Smooth muscle cell (in vitro differentiated cells): ENCODE measurements at regions not wholly inside any gene's neighbourhood (a gene's known extent, or its start where the extent isn't known, plus 50 kb on each side); places are given as distances from the start of the nearest gene placed in this dataset.

ENCODE experiments used
- DNase-seq: peaks from one replicate; lab custom pipeline; 2025; ENCODE audit not compliant: unreplicated experiment; lab: John Stamatoyannopoulos, UW
- H2AFZ ChIP-seq: fragments of 200-600 bp; sonication (generic); 2 replicates; pipeline ENCODE4 v1.6.0; 2016; ENCODE audit warnings: antibody characterized with exemption, low read depth, mild to moderate bottlenecking
- H3F3A ChIP-seq: fragments of 200-600 bp; sonication (generic); 2 replicates; pipeline ENCODE4 v1.6.0; 2017; ENCODE audit warnings: antibody characterized with exemption, low read depth
- H3K27ac ChIP-seq: fragments of 200-600 bp; sonication (generic); 2 replicates; pipeline ENCODE4 v1.5.1; 2016; ENCODE audit warnings: low read depth, mild to moderate bottlenecking
- H3K27me3 ChIP-seq: fragments of 200-600 bp; sonication (generic); 2 replicates; pipeline ENCODE4 v1.6.1; 2016; ENCODE audit warnings: low read depth, mild to moderate bottlenecking
- H3K36me3 ChIP-seq: fragments of 200-600 bp; sonication (generic); 2 replicates; pipeline ENCODE4 v1.5.1; 2016; ENCODE audit warnings: low read depth
- H3K4me1 ChIP-seq: fragments of 200-600 bp; sonication (generic); 2 replicates; pipeline ENCODE4 v1.5.1; 2016; ENCODE audit warnings: low read depth
- H3K4me2 ChIP-seq: fragments of 200-600 bp; sonication (generic); 2 replicates; pipeline ENCODE4 v1.6.0; 2016; ENCODE audit warnings: mild to moderate bottlenecking
- H3K4me3 ChIP-seq: fragments of 200-600 bp; sonication (generic); 2 replicates; pipeline ENCODE4 v1.5.1; 2016; ENCODE audit warnings: mild to moderate bottlenecking
- H3K79me2 ChIP-seq: fragments of 200-600 bp; sonication (generic); 2 replicates; pipeline ENCODE4 v1.6.0; 2016; ENCODE audit warnings: low read depth, mild to moderate bottlenecking
- H3K9ac ChIP-seq: fragments of 200-600 bp; sonication (generic); 2 replicates; pipeline ENCODE4 v1.6.0; 2016; ENCODE audit warnings: low read depth
- H3K9me3 ChIP-seq: fragments of 200-600 bp; sonication (generic); replicated peaks from 2 replicates; pipeline ENCODE4 v1.5.1; 2016; ENCODE audit warnings: low read depth
- H4K20me1 ChIP-seq: fragments of 200-600 bp; sonication (generic); 2 replicates; pipeline ENCODE4 v1.6.0; 2016; ENCODE audit warnings: low read depth
- WGBS: methylation state at CpG from one replicate; pipeline ENCODE4 v1.1.7; 2016; ENCODE audit warnings: low lambda C conversion rate; 5-methylcytosine and 5-hydroxymethylcytosine counted together
- TF ChIP-seq, protein P1 (sequence below): fragments of 200-600 bp; sonication (generic); IDR thresholded peaks from 2 replicates; pipeline ENCODE4 v1.5.1; 2017; ENCODE audit warnings: borderline replicate concordance, mild to moderate bottlenecking, antibody characterized with exemption; ENCODE audit not compliant: insufficient read depth, poor library complexity, severe bottlenecking

DNA sequence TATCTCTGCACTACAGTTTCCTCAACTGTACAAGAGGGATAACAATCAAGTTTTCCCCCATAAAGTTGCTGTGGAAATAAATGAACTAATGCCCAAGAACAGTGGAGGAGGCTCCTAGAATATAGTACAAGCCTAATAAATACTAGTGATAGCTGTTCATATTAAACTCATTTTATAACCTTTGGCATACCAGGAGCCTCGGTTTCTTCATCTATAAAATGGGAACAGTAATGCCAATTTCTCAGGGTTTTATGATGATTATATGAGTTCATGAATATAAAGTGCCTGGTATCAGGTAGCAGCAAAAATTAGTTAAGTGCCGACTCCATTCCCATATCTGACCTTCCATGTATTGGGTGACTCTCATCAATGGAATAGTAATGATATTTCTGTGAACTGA is 311.1 kb upstream of the MAF start:
- no peaks in the 10 kb centered on the region for H3K9me3 ChIP-seq
- TF ChIP-seq, protein P1, sequence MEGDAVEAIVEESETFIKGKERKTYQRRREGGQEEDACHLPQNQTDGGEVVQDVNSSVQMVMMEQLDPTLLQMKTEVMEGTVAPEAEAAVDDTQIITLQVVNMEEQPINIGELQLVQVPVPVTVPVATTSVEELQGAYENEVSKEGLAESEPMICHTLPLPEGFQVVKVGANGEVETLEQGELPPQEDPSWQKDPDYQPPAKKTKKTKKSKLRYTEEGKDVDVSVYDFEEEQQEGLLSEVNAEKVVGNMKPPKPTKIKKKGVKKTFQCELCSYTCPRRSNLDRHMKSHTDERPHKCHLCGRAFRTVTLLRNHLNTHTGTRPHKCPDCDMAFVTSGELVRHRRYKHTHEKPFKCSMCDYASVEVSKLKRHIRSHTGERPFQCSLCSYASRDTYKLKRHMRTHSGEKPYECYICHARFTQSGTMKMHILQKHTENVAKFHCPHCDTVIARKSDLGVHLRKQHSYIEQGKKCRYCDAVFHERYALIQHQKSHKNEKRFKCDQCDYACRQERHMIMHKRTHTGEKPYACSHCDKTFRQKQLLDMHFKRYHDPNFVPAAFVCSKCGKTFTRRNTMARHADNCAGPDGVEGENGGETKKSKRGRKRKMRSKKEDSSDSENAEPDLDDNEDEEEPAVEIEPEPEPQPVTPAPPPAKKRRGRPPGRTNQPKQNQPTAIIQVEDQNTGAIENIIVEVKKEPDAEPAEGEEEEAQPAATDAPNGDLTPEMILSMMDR = no peak
- no peaks in the 10 kb centered on the region for H3K27me3 ChIP-seq
- H3K4me2 ChIP-seq = no peak overlapping the region
- H3K36me3 ChIP-seq = no peaks in the 10 kb centered on the region
- H4K20me1 ChIP-seq = no peaks in the 10 kb centered on the region
- H3K79me2 ChIP-seq = no peaks in the 10 kb centered on the region
- WGBS = 88% methylated on average over 2 of the region's 2 CpGs
- DNase-seq = no peak
- no peak overlapping the region for H3K9ac ChIP-seq
- no peak overlapping the region for H2AFZ ChIP-seq
- peaks cover 4% of the 10 kb centered on the region for H3K4me1 ChIP-seq
- H3K27ac ChIP-seq = no peak overlapping the region
- H3K4me3 ChIP-seq = no peak overlapping the region
- H3F3A ChIP-seq = no peaks in the 10 kb centered on the region

DNA sequence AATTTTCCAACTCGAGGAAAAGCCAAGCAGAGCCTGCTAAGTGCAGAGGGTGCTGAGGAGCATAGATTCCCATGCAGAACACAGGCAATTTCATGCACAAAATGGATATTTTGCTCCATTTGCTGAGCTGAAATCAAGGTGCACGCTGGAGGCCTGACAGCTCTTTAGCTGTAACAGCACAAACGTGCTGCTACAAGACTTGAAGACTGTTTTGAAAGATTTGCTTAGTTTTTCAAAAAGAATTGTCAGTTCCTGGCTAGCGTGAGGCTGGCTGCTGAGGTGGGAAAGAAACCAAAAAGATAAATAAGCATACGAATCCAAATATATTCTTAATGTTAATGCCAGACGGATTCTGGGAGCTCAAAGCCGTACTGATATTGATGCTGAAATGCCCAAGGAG is 309.0 kb upstream of the MAF start:
- Histone ChIP-seq H3K4me3 (no peak overlapping the region), H3K27me3 (no peaks in the 10 kb centered on the region), H3K79me2 (no peaks in the 10 kb centered on the region), H3K36me3 (no peaks in the 10 kb centered on the region), H3K4me1 (peaks cover 4% of the 10 kb centered on the region), H3K4me2 (no peak overlapping the region), H3K9me3 (no peaks in the 10 kb centered on the region), H3F3A (no peaks in the 10 kb centered on the region), H3K27ac (no peak overlapping the region), H3K9ac (no peak overlapping the region), H4K20me1 (no peaks in the 10 kb centered on the region), H2AFZ (peak overlapping the region; percentile 47)
- TF ChIP-seq, protein P1 = no peak
- WGBS = 63% methylated on average over 7 of the region's 7 CpGs
- no peak for DNase-seq

DNA sequence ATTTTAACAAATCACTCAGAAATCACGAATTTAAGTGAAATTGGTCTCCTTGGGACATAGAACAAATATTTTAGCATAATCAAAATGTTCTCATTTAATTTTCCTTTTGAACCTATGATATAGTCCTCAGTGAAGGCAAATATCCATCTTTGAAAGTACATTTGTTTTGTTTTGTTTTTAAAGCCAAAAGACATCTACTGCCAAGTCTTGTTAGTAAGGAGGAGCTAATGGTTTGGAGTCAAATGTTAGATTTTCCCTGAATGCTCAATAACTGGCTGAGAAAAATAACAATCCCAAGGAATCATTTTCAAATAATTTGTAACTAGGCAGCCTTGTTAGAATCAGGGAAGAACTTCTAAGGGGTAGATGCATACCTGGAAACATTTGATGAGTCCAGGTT is 302.9 kb upstream of the MAF start:
- Histone ChIP-seq H3K9me3 (no peaks in the 10 kb centered on the region), H4K20me1 (no peaks in the 10 kb centered on the region), H3K9ac (no peak overlapping the region), H2AFZ (no peak overlapping the region), H3K4me2 (no peak overlapping the region), H3K4me3 (no peak overlapping the region), H3K27ac (no peak overlapping the region), H3K27me3 (no peaks in the 10 kb centered on the region), H3F3A (no peaks in the 10 kb centered on the region), H3K36me3 (no peaks in the 10 kb centered on the region), H3K79me2 (no peaks in the 10 kb centered on the region), H3K4me1 (no peaks in the 10 kb centered on the region)
- whole genome bisulfite sequencing = 91% methylated on average over 1 of the region's 1 CpG
- DNase-seq = no peak
- TF ChIP-seq, protein P1 = no peak

DNA sequence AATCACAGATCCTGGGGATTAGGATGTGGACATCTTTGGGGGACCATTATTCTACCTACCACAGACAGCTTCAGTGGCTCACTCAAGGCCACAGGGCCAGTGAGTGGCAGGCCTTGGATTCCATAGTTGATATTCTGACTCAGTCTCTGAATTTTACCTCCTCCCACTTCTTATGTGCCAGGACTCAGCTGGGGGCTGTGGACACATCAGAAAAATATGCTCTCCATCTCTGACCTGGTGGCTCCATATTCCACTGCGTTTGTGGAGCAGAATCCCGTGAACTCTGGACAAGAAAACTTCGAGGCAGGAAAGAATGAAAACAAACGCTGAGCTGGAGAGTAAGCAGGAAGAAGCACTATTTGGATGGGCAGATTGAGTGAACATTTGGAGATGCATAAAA is 301.8 kb upstream of the MAF start:
- Histone ChIP-seq H3K9ac (no peak overlapping the region), H2AFZ (no peak overlapping the region), H4K20me1 (no peaks in the 10 kb centered on the region), H3K36me3 (no peaks in the 10 kb centered on the region), H3K27me3 (no peaks in the 10 kb centered on the region), H3K27ac (no peak overlapping the region), H3K4me1 (no peaks in the 10 kb centered on the region), H3F3A (peaks cover 1% of the 10 kb centered on the region), H3K4me2 (no peak overlapping the region), H3K4me3 (no peak overlapping the region), H3K79me2 (no peaks in the 10 kb centered on the region), H3K9me3 (no peaks in the 10 kb centered on the region)
- no peak for DNase-seq
- WGBS = 77% methylated on average over 4 of the region's 4 CpGs
- TF ChIP-seq, protein P1 = no peak
